SK-N-MC (cell line): ENCODE measurements at regions not wholly inside any gene's neighbourhood (a gene's known extent, or its start where the extent isn't known, plus 50 kb on each side); places are given as distances from the start of the nearest gene placed in this dataset.
"Not testable (repeated sequence)": the region's sequence is repeated elsewhere in the genome, so short reads cannot be mapped to it uniquely, and the experiment has no call there.

Experiments
- DNase-seq: peaks from one replicate; pipeline ENCODE4 v3.0.0-alpha.2; 2011; ENCODE audit warnings: low read depth, low spot score
- H3K27ac ChIP-seq: fragments of 200-600 bp; sonication (generic); 2 replicates; pipeline ENCODE4 v1.5.1; 2016; ENCODE audit warnings: mixed run types
- H3K36me3 ChIP-seq: fragments of 200-600 bp; sonication (generic); 2 replicates; pipeline ENCODE4 v1.6.1; 2017; ENCODE audit warnings: antibody characterized with exemption, low read length, mixed read lengths; ENCODE audit not compliant: insufficient read depth
- H3K4me3 ChIP-seq: fragments of 200-600 bp; sonication (generic); 2 replicates; pipeline ENCODE4 v1.5.1; 2016
- H3K9ac ChIP-seq: fragments of 200-600 bp; sonication (generic); 2 replicates; pipeline ENCODE4 v1.8.0; 2017; ENCODE audit warnings: mixed run types, mixed read lengths; ENCODE audit not compliant: insufficient read length
- H3K9me3 ChIP-seq: fragments of 200-600 bp; sonication (generic); 2 replicates; pipeline ENCODE4 v1.6.1; 2017; ENCODE audit warnings: low read depth, mild to moderate bottlenecking, antibody characterized with exemption, low read length, moderate library complexity, mixed read lengths
- EZH2 ChIP-seq: fragments of 200-600 bp; sonication (generic); IDR thresholded peaks from one replicate; pipeline ENCODE4 v1.6.1; 2017; ENCODE audit warnings: antibody characterized with exemption
- FOXP2 ChIP-seq: optimal IDR thresholded peaks from 2 replicates; pipeline ENCODE3; 2011; ENCODE audit warnings: mild to moderate bottlenecking, moderate library complexity; ENCODE audit not compliant: insufficient read depth; ENCODE audit errors: extremely low read length, control extremely low read depth
- POLR2AphosphoS5 ChIP-seq: IDR thresholded peaks from 2 replicates; pipeline ENCODE4 v1.6.1; 2012; ENCODE audit warnings: mild to moderate bottlenecking, low read depth, low read length, borderline replicate concordance

- Histone ChIP-seq H3K27ac (no peak overlapping the region), H3K9ac (no peak overlapping the region), H3K4me3 (no peak overlapping the region), H3K36me3 (no peaks in the 10 kb centered on the region), H3K9me3 (no peaks in the 10 kb centered on the region)
- TF ChIP-seq FOXP2 (no peak), POLR2AphosphoS5 (no peak), EZH2 (no peak)
- DNase-seq, result no peak
Observed at GRCh38 chr15:95176794-95177577, 945.6 kb downstream of the MCTP2 start.

- H3K36me3 ChIP-seq, result no peaks in the 10 kb centered on the region
- no peak overlapping the region for H3K9ac ChIP-seq
- H3K9me3 ChIP-seq, result no peaks in the 10 kb centered on the region
- DNase-seq, result no peak
- H3K4me3 ChIP-seq, result no peak overlapping the region
- H3K27ac ChIP-seq, result no peak overlapping the region
- TF ChIP-seq POLR2AphosphoS5 (no peak), FOXP2 (no peak), EZH2 (no peak)
Observed at GRCh38 chr15:95180530-95180929, 949.2 kb downstream of the MCTP2 start.

GRCh38 chr15:95182091-95182490 lies 950.7 kb downstream of the MCTP2 start:
- no peaks in the 10 kb centered on the region for H3K36me3 ChIP-seq
- no peak overlapping the region for H3K4me3 ChIP-seq
- no peak overlapping the region for H3K27ac ChIP-seq
- no peak for DNase-seq
- no peak for TF ChIP-seq FOXP2
- no peak for TF ChIP-seq EZH2
- TF ChIP-seq POLR2AphosphoS5, result no peak
- H3K9me3 ChIP-seq, result no peaks in the 10 kb centered on the region
- H3K9ac ChIP-seq, result no peak overlapping the region

GRCh38 chr15:95192923-95193322 lies 961.6 kb downstream of the MCTP2 start:
- H3K9me3 ChIP-seq, result no peaks in the 10 kb centered on the region

GRCh38 chr15:95194746-95195145 lies 963.4 kb downstream of the MCTP2 start:
- no peaks in the 10 kb centered on the region for H3K36me3 ChIP-seq
- no peak overlapping the region for H3K4me3 ChIP-seq
- H3K9me3 ChIP-seq, result no peaks in the 10 kb centered on the region
- no peak for TF ChIP-seq POLR2AphosphoS5
- no peak for TF ChIP-seq FOXP2
- no peak for TF ChIP-seq EZH2
- H3K9ac ChIP-seq, result no peak overlapping the region
- no peak for DNase-seq
- no peak overlapping the region for H3K27ac ChIP-seq

More at GRCh38 chr15:95192923-95193322, 961.6 kb downstream of the MCTP2 start:
- no peaks in the 10 kb centered on the region for H3K36me3 ChIP-seq
- H3K27ac ChIP-seq, result no peak overlapping the region
- no peak overlapping the region for H3K4me3 ChIP-seq
- no peak overlapping the region for H3K9ac ChIP-seq
- DNase-seq, result no peak
- TF ChIP-seq POLR2AphosphoS5 (no peak), EZH2 (no peak), FOXP2 (no peak)

- Histone ChIP-seq H3K9ac (peak overlapping the region; percentile 20), H3K9me3 (no peaks in the 10 kb centered on the region), H3K36me3 (no peaks in the 10 kb centered on the region), H3K27ac (peak overlapping the region; percentile 17; the same call in 1 of the 2 replicates), H3K4me3 (peak overlapping the region; percentile 75)
- TF ChIP-seq POLR2AphosphoS5 (no peak), FOXP2 (no peak), EZH2 (no peak)
- DNase-seq, result no peak
Observed at GRCh38 chr15:95196176-95196915, 965.0 kb downstream of the MCTP2 start.

GRCh38 chr15:95202569-95203349 lies 971.4 kb downstream of the MCTP2 start:
- DNase-seq, result no peak
- no peak for TF ChIP-seq FOXP2
- TF ChIP-seq EZH2, result no peak
- TF ChIP-seq POLR2AphosphoS5, result no peak
- no peak overlapping the region for H3K9ac ChIP-seq
- no peaks in the 10 kb centered on the region for H3K9me3 ChIP-seq
- no peak overlapping the region for H3K27ac ChIP-seq
- H3K36me3 ChIP-seq, result no peaks in the 10 kb centered on the region
- no peak overlapping the region for H3K4me3 ChIP-seq

- Histone ChIP-seq H3K9ac (no peak overlapping the region), H3K9me3 (no peaks in the 10 kb centered on the region), H3K27ac (no peak overlapping the region), H3K4me3 (no peak overlapping the region), H3K36me3 (no peaks in the 10 kb centered on the region)
- TF ChIP-seq EZH2 (no peak), POLR2AphosphoS5 (no peak), FOXP2 (no peak)
- DNase-seq, result no peak
Observed at GRCh38 chr15:95205077-95205476, 973.7 kb downstream of the MCTP2 start.

- not testable (repeated sequence) for H3K9me3 ChIP-seq, H3K4me3 ChIP-seq, H3K9ac ChIP-seq, H3K36me3 ChIP-seq, H3K27ac ChIP-seq, DNase-seq
Observed at GRCh38 chr15:95205830-95206229, 974.5 kb downstream of the MCTP2 start.
